ENCODE measurements at regions not wholly inside any gene's neighbourhood (a gene's known extent, or its start where the extent isn't known, plus 50 kb on each side); places are given as distances from the start of the nearest gene placed in this dataset.

DNA sequence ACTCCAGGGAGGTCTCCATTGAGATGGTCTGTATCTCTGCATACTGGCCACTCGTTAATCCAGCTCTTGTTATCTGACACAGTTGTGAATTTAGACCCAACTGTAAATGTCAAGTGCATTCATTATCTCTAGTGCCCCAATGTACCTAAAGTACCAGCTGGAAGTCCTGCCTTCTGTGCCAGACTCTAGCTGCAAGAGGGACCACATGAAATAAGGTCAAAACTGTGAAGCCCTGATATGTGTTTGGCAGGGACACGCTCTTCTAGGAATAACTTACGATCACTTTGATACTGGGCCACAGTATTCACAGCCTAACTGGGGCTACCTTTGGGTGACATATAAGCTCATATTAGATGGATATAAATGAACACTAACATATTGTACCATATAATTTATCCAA lies 268.5 kb downstream of the LRIG3 start:
- H3K27ac ChIP-seq = no peak overlapping the region
- TF ChIP-seq ZFX (IDR thresholded peaks at IDR 0.05) = no peak
- TF ChIP-seq, protein P1, sequence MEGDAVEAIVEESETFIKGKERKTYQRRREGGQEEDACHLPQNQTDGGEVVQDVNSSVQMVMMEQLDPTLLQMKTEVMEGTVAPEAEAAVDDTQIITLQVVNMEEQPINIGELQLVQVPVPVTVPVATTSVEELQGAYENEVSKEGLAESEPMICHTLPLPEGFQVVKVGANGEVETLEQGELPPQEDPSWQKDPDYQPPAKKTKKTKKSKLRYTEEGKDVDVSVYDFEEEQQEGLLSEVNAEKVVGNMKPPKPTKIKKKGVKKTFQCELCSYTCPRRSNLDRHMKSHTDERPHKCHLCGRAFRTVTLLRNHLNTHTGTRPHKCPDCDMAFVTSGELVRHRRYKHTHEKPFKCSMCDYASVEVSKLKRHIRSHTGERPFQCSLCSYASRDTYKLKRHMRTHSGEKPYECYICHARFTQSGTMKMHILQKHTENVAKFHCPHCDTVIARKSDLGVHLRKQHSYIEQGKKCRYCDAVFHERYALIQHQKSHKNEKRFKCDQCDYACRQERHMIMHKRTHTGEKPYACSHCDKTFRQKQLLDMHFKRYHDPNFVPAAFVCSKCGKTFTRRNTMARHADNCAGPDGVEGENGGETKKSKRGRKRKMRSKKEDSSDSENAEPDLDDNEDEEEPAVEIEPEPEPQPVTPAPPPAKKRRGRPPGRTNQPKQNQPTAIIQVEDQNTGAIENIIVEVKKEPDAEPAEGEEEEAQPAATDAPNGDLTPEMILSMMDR (conservative IDR thresholded peaks at IDR 0.05) = no peak

DNA sequence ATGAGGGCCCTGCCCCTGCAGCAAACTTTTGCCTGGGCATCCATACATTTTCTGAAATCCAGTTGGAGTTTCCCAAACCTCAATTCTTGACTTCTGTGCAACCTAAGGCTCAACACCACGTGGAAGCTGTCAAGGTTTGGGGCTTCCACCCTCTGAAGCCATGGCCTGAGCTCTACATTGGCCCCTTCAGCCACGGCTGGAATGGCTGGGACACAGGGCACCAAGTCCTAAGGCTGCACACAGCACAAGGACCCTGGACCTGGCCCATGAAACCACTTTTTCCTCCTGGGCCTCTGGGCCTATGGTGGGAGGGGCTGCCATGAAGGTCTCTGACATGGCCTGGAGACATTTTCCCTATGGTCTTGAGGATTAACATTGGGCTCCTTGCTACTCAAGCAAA lies 266.3 kb downstream of the LRIG3 start:
- TF ChIP-seq, protein P1 (conservative IDR thresholded peaks at IDR 0.05) = no peak
- TF ChIP-seq ZFX (IDR thresholded peaks at IDR 0.05) = no peak
- H3K27ac ChIP-seq = no peak overlapping the region

DNA sequence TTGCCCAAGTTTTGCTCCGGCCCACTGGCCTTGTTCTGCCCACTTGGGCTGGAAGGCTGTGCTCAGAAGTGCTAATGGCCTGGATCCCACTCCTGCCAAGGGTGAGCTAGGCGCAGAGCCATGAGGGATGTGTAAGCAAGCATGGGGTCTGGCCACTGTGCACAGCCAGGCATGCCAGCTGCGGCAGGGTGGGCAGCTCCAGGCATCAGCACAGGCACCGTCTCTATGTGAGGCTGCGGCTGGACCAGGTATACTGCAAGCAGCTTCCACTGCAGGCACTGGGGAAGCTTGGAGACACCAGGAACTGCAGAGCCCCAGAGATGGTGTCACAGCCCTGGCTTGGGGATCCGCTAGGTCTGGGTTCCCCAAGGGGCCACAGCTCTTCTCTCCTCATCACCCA lies 264.9 kb downstream of the LRIG3 start:
- H3K27ac ChIP-seq = no peak overlapping the region
- TF ChIP-seq, protein P1 (conservative IDR thresholded peaks at IDR 0.05) = no peak
- no peak for TF ChIP-seq ZFX (IDR thresholded peaks at IDR 0.05)

DNA sequence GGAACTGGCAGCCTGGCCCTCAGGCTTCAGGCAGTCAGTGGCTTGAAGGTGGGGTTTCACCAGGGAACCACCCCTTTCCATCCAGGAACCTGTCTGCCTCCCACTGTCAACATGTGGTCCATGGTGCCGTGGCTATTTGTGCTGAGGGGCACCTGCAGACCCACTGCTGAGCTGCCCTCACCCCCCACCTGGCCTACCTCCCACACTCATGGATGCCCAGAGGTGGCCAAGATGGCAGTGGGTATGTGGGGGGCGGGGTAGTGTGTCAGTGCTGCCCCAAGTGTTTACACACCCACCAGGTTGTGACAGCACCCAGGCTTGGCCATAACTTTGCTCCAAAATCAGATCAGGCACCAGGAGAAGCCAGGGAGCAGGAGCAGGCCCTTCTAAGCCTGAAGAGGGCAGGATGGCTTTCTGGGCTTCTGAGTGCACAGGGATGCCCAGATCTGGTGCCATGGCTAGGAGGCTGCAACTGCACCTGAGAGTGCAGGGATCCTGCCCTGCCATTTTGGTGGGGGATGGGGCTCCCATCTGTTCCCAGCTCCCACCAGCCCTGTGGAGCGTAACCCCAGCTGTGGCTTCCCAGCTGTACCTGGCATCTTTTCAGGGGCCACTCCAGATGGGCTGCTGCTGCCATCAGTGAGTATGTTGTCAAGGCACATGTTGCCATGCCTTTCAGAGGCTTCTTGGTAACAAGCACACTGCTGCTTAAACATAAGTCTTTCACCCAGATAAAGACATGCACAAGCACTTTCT lies 263.9 kb downstream of the LRIG3 start:
- no peak for TF ChIP-seq ZFX (IDR thresholded peaks at IDR 0.05)
- TF ChIP-seq, protein P1 (conservative IDR thresholded peaks at IDR 0.05) = no peak
- H3K27ac ChIP-seq = no peak overlapping the region

DNA sequence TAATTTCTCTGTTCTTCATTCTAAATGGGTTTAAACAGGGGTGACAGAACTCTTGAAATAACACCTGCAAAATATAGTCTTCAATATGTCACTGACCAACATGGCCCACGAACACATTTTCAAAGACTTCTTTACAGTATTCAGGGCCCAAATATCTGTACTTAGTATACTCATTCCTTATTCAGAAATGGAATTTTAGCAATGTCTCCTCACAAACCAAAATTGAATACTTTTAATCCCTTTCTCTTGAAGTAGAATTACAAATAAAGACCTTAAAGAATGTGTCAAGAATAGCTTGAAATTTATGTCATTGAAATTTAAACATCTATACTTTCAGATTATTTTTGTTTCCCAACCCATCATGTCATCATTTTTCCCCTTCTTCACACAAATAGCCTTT lies 263.1 kb downstream of the LRIG3 start:
- H3K27ac ChIP-seq = no peak overlapping the region
- no peak for TF ChIP-seq ZFX (IDR thresholded peaks at IDR 0.05)
- TF ChIP-seq, protein P1 (conservative IDR thresholded peaks at IDR 0.05) = no peak

DNA sequence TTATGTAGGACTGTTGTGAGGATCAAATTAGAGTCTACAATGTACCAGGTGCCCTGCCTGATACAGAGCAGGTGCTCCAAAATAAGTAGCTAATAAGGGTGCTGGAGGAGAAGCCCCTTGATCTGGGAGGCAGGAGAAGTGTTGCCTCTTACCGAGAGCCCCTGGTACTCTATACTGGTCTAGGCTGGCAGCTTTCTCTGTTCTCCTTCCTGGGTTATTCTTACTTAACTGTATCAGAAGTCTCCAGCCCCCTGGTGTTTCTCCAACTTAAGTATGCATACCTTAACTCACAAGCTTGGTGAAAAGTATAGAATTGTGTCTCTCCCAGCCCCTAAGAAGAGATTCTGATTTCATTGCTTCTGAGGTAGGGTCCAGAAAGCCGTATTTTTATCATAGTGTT lies 254.9 kb downstream of the LRIG3 start:
- no peak for TF ChIP-seq ZFX (IDR thresholded peaks at IDR 0.05)
- TF ChIP-seq, protein P1 (conservative IDR thresholded peaks at IDR 0.05) = no peak
- H3K27ac ChIP-seq = no peak overlapping the region

DNA sequence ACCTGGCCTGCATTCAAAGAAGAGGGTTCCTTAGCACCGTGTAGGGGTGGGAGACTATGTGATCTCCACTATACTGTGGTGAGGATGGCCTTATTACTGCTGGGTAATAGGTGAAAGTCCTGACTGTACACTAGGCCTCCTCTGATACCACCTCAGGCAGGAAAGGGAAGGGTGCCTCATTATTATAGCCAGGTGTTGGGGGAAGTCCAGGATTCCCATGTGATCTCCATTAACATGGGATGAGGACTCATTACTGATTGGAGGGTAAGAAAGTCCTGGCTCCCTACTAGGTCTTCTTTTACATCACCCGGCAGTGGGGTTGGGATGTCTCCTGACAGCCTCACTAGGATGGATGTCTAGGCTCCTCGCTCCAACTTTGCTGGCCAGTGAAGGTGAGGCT lies 252.1 kb downstream of the LRIG3 start:
- no peak for TF ChIP-seq ZFX (IDR thresholded peaks at IDR 0.05)
- TF ChIP-seq, protein P1 (conservative IDR thresholded peaks at IDR 0.05) = no peak
- H3K27ac ChIP-seq = no peak overlapping the region

Data from C4-2B (cell line).